Ovary (tissue), 3 donors: ENCODE measurements at regions not wholly inside any gene's neighbourhood (a gene's known extent, or its start where the extent isn't known, plus 50 kb on each side); places are given as distances from the start of the nearest gene placed in this dataset.

Source experiments
- CTCF ChIP-seq, 3 donors: fragments of 450-650 bp in 2 of 3; fragments of 200-600 bp in 1 of 3; IDR thresholded peaks; one replicate each; pipeline versions ENCODE4 v1.5.1 to v1.8.0; 2016 to 2022; ENCODE audit warnings: antibody characterized with exemption in 3 of 3, mild to moderate bottlenecking in 1 of 3
- EP300 ChIP-seq: sonication (generic); formaldehyde crosslinking; IDR thresholded peaks from one replicate; pipeline ENCODE4 v1.6.1; 2017; ENCODE audit warnings: antibody characterized with exemption
- POLR2A ChIP-seq: fragments of 450-650 bp; IDR thresholded peaks from one replicate; pipeline ENCODE4 v1.6.1; 2017; ENCODE audit warnings: antibody characterized with exemption, mild to moderate bottlenecking, moderate library complexity
- donor health status: DM: no; HTN: no; CAD: no.

- TF ChIP-seq CTCF (IDR thresholded peaks at IDR 0.05), result no peak
- TF ChIP-seq POLR2A, result no peak
- no peak for TF ChIP-seq EP300
Observed at GRCh38 chr5:14996997-14997396, 125.4 kb upstream of the ANKH start.
